Panc1 (cell line): ENCODE measurements at regions not wholly inside any gene's neighbourhood (a gene's known extent, or its start where the extent isn't known, plus 50 kb on each side); places are given as distances from the start of the nearest gene placed in this dataset.

Experiments used
- ATAC-seq: fragments of 200-7000 bp; cut with Tn5 transposase; 2 replicates; pipeline ENCODE4 v1.9.1; 2020; ENCODE audit warnings: mild to moderate bottlenecking, moderate library complexity
- BruUV-seq: library from RNA; stranded (reverse); fragments of 400-500 nt; replicated peaks from 2 replicates; lab custom pipeline; 2021; lab: Mats Ljungman, UMichigan
- CTCF ChIA-PET: fragments of 300-600 bp; sonication (Branson Sonifier 250); formaldehyde crosslinking; loops from one replicate; lab custom pipeline; 2022; ENCODE audit warnings: antibody characterized with exemption; lab: Charles Lee
- POLR2A ChIA-PET: fragments of 300-600 bp; sonication (Branson Sonifier 250); formaldehyde crosslinking; loops from one replicate; lab custom pipeline; 2022; ENCODE audit warnings: antibody characterized with exemption; lab: Charles Lee
- DNase-seq: peaks from one replicate; pipeline ENCODE4 v3.0.0-alpha.2; 2010; ENCODE audit warnings: low read depth, low spot score
- H3K27ac ChIP-seq: 2 replicates; pipeline ENCODE4 v1.5.1; 2011; ENCODE audit warnings: mild to moderate bottlenecking, low read length, inconsistent platforms
- H3K27me3 ChIP-seq: fragments of 200-500 bp; sonication (Bioruptor generic); 2 replicates; pipeline ENCODE4 v1.6.0; 2014; ENCODE audit warnings: low read length, inconsistent platforms; ENCODE audit not compliant: control insufficient read depth, insufficient read depth
- H3K36me3 ChIP-seq: fragments of 200-500 bp; sonication (Bioruptor generic); 2 replicates; pipeline ENCODE4 v1.5.1; 2014; ENCODE audit warnings: inconsistent platforms, mild to moderate bottlenecking, low read length, moderate library complexity; ENCODE audit not compliant: control insufficient read depth, insufficient read depth
- H3K4me1 ChIP-seq: 2 replicates; pipeline ENCODE4 v1.5.1; 2011; ENCODE audit warnings: inconsistent platforms, mild to moderate bottlenecking, low read length, moderate library complexity; ENCODE audit not compliant: control insufficient read depth, insufficient read depth
- H3K4me3 ChIP-seq, 2 experiments: 2 replicates each; pipeline ENCODE4 v1.5.1; 2011 to 2012; ENCODE audit warnings: low read depth in 2 of 2, low read length in 2 of 2, mild to moderate bottlenecking in 2 of 2, inconsistent platforms in 1 of 2, moderate library complexity in 1 of 2
- H3K9me3 ChIP-seq: fragments of 200-500 bp; sonication (Bioruptor generic); 2 replicates; pipeline ENCODE4 v1.5.1; 2014; ENCODE audit warnings: low read depth, mild to moderate bottlenecking, inconsistent platforms, low read length, moderate library complexity; ENCODE audit not compliant: control insufficient read depth, insufficient read depth
- CTCF ChIP-seq: fragments of 450-650 bp; IDR thresholded peaks from 2 replicates; pipeline ENCODE4 v1.5.1; 2017; ENCODE audit warnings: mild to moderate bottlenecking
- POLR2AphosphoS5 ChIP-seq: IDR thresholded peaks from 2 replicates; pipeline ENCODE4 v1.6.1; 2012; ENCODE audit warnings: mild to moderate bottlenecking, low read depth, low read length, moderate library complexity
- SIN3A ChIP-seq: IDR thresholded peaks from 2 replicates; pipeline ENCODE4 v1.6.1; 2012; ENCODE audit warnings: low read depth, mild to moderate bottlenecking, low read length, moderate library complexity, borderline replicate concordance; ENCODE audit not compliant: insufficient read depth
- TCF7L2 ChIP-seq: IDR thresholded peaks from 2 replicates; pipeline ENCODE4 v1.6.1; 2011; ENCODE audit warnings: mild to moderate bottlenecking, low read depth, low read length, inconsistent platforms
- in situ Hi-C: cut with HindIII; loops from 2 replicates; pipeline ENCODE4 v1.10.0; 2016; ENCODE audit warnings: low sequenced_read_pairs, low pct_unique_long_range_greater_than_20kb
- intact Hi-C: fragments of 100-400 bp; cut with micrococcal nuclease; formaldehyde crosslinking; loops from one replicate; pipeline ENCODE4 v1.10.0; 2022; ENCODE audit not compliant: unreplicated experiment
- TF ChIP-seq, protein P1 (sequence below), 2 experiments: IDR thresholded peaks; 2 replicates each; pipeline ENCODE4 v1.6.1; 2011 to 2012; ENCODE audit warnings: low read depth in 2 of 2, control low read depth in 1 of 2, low read length in 1 of 2, mild to moderate bottlenecking in 1 of 2, moderate library complexity in 1 of 2; ENCODE audit not compliant: insufficient read depth in 1 of 2

DNA sequence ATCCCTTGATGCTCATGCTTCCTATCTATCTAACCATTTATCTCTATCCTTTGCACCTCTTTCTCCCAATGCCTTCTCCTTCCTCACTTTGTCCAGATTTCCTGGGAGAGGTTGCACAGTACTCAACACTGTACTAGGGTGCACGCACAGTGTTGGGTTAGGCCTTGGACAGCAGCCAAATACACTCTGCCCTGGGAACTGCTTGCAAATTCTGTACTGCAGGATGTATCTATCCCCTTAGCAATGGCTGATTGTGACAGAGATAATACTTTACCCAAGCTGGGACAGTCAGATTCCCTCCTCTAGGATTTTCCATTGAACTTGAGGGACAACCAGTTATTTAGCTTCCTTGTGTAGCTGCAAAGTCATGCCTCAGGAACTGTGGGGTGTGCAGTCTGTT lies 113.3 kb downstream of the IL20RB start:
- no peak for ATAC-seq

GRCh38 chr3:137075020-137075419 lies 117.2 kb downstream of the IL20RB start:
- no peak for DNase-seq
- Histone ChIP-seq H3K27me3 (peaks cover 10% of the 10 kb centered on the region), H3K9me3 (no peaks in the 10 kb centered on the region), H3K4me3 (no peak overlapping the region), H3K27ac (no peak overlapping the region), H3K36me3 (no peaks in the 10 kb centered on the region), H3K4me1 (no peaks in the 10 kb centered on the region)
- intact Hi-C loops (no loop called here), in situ Hi-C loops (no loop called here)
- CTCF ChIA-PET, result no interaction called here
- POLR2A ChIA-PET, result no interaction called here
- no TSS peak for BruUV-seq
- TF ChIP-seq POLR2AphosphoS5, result no peak
- TF ChIP-seq SIN3A, result no peak
- TF ChIP-seq, protein P1, sequence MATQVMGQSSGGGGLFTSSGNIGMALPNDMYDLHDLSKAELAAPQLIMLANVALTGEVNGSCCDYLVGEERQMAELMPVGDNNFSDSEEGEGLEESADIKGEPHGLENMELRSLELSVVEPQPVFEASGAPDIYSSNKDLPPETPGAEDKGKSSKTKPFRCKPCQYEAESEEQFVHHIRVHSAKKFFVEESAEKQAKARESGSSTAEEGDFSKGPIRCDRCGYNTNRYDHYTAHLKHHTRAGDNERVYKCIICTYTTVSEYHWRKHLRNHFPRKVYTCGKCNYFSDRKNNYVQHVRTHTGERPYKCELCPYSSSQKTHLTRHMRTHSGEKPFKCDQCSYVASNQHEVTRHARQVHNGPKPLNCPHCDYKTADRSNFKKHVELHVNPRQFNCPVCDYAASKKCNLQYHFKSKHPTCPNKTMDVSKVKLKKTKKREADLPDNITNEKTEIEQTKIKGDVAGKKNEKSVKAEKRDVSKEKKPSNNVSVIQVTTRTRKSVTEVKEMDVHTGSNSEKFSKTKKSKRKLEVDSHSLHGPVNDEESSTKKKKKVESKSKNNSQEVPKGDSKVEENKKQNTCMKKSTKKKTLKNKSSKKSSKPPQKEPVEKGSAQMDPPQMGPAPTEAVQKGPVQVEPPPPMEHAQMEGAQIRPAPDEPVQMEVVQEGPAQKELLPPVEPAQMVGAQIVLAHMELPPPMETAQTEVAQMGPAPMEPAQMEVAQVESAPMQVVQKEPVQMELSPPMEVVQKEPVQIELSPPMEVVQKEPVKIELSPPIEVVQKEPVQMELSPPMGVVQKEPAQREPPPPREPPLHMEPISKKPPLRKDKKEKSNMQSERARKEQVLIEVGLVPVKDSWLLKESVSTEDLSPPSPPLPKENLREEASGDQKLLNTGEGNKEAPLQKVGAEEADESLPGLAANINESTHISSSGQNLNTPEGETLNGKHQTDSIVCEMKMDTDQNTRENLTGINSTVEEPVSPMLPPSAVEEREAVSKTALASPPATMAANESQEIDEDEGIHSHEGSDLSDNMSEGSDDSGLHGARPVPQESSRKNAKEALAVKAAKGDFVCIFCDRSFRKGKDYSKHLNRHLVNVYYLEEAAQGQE (IDR thresholded peaks at IDR 0.05; ENCODE audit: insufficient read depth in 1 of 2, low read depth in 2 of 2, low read length in 1 of 2), result no peak
- no peak for TF ChIP-seq TCF7L2
- no peak for TF ChIP-seq CTCF
- no peak for ATAC-seq

More for the DNA sequence above, 113.3 kb downstream of the IL20RB start:
- in situ Hi-C loops (no loop called here), intact Hi-C loops (no loop called here)
- H3K9me3 ChIP-seq, result no peaks in the 10 kb centered on the region
- DNase-seq, result no peak
- no peaks in the 10 kb centered on the region for H3K4me1 ChIP-seq
- no peak overlapping the region for H3K27ac ChIP-seq
- H3K36me3 ChIP-seq, result no peaks in the 10 kb centered on the region
- no peak overlapping the region for H3K4me3 ChIP-seq
- POLR2A ChIA-PET, result interaction anchor here (0.6 kb wide), 1 partner anchor 287 kb away, joined by 4 read pairs; no protein-coding TSS in a partner anchor
- TF ChIP-seq CTCF (no peak), POLR2AphosphoS5 (no peak), TCF7L2 (no peak), SIN3A (no peak)
- TF ChIP-seq, protein P1 (IDR thresholded peaks at IDR 0.05; ENCODE audit: insufficient read depth in 1 of 2, low read depth in 2 of 2, low read length in 1 of 2), result no peak
- no TSS peak for BruUV-seq
- H3K27me3 ChIP-seq, result no peaks in the 10 kb centered on the region
- CTCF ChIA-PET, result no interaction called here
